IMR-90 (cell line): ENCODE measurements at regions not wholly inside any gene's neighbourhood (a gene's known extent, or its start where the extent isn't known, plus 50 kb on each side); places are given as distances from the start of the nearest gene placed in this dataset.

Experiments
- ATAC-seq: fragments of 200-7000 bp; cut with Tn5 transposase; 2 replicates; pipeline ENCODE4 v1.9.1; 2020; ENCODE audit warnings: low read depth, mild to moderate bottlenecking, moderate library complexity
- BruUV-seq: library from RNA; stranded (reverse); fragments of 400-500 nt; replicated peaks from 2 replicates; lab custom pipeline; 2021; lab: Mats Ljungman, UMichigan
- CTCF ChIA-PET: fragments of 300-600 bp; formaldehyde crosslinking; extraction: SDS; loops from one replicate; lab custom pipeline; 2021; ENCODE audit warnings: antibody characterized with exemption; lab: Yijun Ruan, JAX
- POLR2A ChIA-PET: fragments of 300-600 bp; sonication (Branson Sonifier 250); formaldehyde crosslinking; loops from one replicate; lab custom pipeline; 2022; ENCODE audit warnings: antibody characterized with exemption; ENCODE audit not compliant: unreplicated experiment; lab: Charles Lee
- DNase-seq: peaks from one replicate; pipeline ENCODE4 v3.0.0; 2013
- H2AFZ ChIP-seq: replicated peaks from 2 replicates; pipeline ENCODE3; 2013; ENCODE audit warnings: low read length, mild to moderate bottlenecking; ENCODE audit not compliant: poor library complexity
- H2AK5ac ChIP-seq: 2 replicates; pipeline ENCODE4 v1.6.1; 2013; ENCODE audit warnings: low read depth, low read length, inconsistent platforms
- H2AK9ac ChIP-seq: replicated peaks from 2 replicates; pipeline ENCODE3; 2013; ENCODE audit warnings: mild to moderate bottlenecking, low read depth, low read length, moderate library complexity; ENCODE audit not compliant: poor library complexity
- H2BK120ac ChIP-seq: 2 replicates; pipeline ENCODE4 v1.6.1; 2013; ENCODE audit warnings: low read depth, low read length, inconsistent platforms
- H2BK15ac ChIP-seq: 3 replicates; pipeline ENCODE4 v1.6.1; 2013; ENCODE audit warnings: low read depth, low read length, inconsistent platforms
- H2BK20ac ChIP-seq: 2 replicates; pipeline ENCODE4 v1.6.1; 2013; ENCODE audit warnings: low read depth, mild to moderate bottlenecking, inconsistent platforms, low read length, moderate library complexity
- H2BK5ac ChIP-seq: 2 replicates; pipeline ENCODE4 v1.6.1; 2013; ENCODE audit warnings: mild to moderate bottlenecking, low read depth, low read length, inconsistent platforms; ENCODE audit not compliant: poor library complexity, severe bottlenecking
- H3K14ac ChIP-seq: replicated peaks from 2 replicates; pipeline ENCODE4 v1.6.1; 2013; ENCODE audit warnings: low read depth, low read length, inconsistent platforms
- H3K18ac ChIP-seq: 2 replicates; pipeline ENCODE4 v1.6.1; 2013; ENCODE audit warnings: low read depth, low read length, control low read depth
- H3K23ac ChIP-seq: 2 replicates; pipeline ENCODE4 v1.6.1; 2013; ENCODE audit warnings: low read depth, low read length, inconsistent platforms
- H3K27ac ChIP-seq: 2 replicates; pipeline ENCODE4 v1.5.1; 2013; ENCODE audit warnings: mild to moderate bottlenecking, control low read depth, low read length; ENCODE audit not compliant: insufficient read depth
- H3K27me3 ChIP-seq: 2 replicates; pipeline ENCODE4 v1.6.1; 2013; ENCODE audit warnings: low read length; ENCODE audit not compliant: control insufficient read depth, insufficient read depth
- H3K36me3 ChIP-seq: 2 replicates; pipeline ENCODE4 v1.6.1; 2013; ENCODE audit warnings: low read length, mixed read lengths; ENCODE audit not compliant: control insufficient read depth, insufficient read depth
- H3K4ac ChIP-seq: 2 replicates; pipeline ENCODE4 v1.6.1; 2013; ENCODE audit warnings: low read depth, low read length, inconsistent platforms
- H3K4me1 ChIP-seq: 2 replicates; pipeline ENCODE4 v1.6.1; 2013; ENCODE audit warnings: low read length, mixed read lengths; ENCODE audit not compliant: control insufficient read depth, insufficient read depth
- H3K4me2 ChIP-seq: 2 replicates; pipeline ENCODE4 v1.6.1; 2013; ENCODE audit warnings: low read depth, mild to moderate bottlenecking, control low read depth, low read length, moderate library complexity
- H3K4me3 ChIP-seq: 2 replicates; pipeline ENCODE4 v1.5.1; 2013; ENCODE audit warnings: low read depth, mild to moderate bottlenecking, control low read depth, low read length, moderate library complexity; ENCODE audit not compliant: insufficient read depth
- H3K56ac ChIP-seq: 2 replicates; pipeline ENCODE4 v1.6.1; 2013; ENCODE audit warnings: low read length, inconsistent platforms; ENCODE audit not compliant: insufficient read depth; ENCODE audit errors: extremely low read depth
- H3K79me1 ChIP-seq, 2 experiments: 2 replicates each; pipeline ENCODE4 v1.6.1; 2013; ENCODE audit warnings: low read length in 2 of 2, inconsistent platforms in 1 of 2, low read depth in 1 of 2
- H3K9ac ChIP-seq: 2 replicates; pipeline ENCODE4 v1.6.1; 2013; ENCODE audit warnings: low read depth, low read length, control low read depth
- H3K9me1 ChIP-seq: 2 replicates; pipeline ENCODE4 v1.6.1; 2013; ENCODE audit warnings: low read length, inconsistent platforms; ENCODE audit not compliant: insufficient read depth
- H3K9me3 ChIP-seq: 2 replicates; pipeline ENCODE4 v1.6.1; 2013; ENCODE audit warnings: low read length; ENCODE audit not compliant: control insufficient read depth, insufficient read depth
- H4K20me1 ChIP-seq: 2 replicates; pipeline ENCODE4 v1.6.1; 2013; ENCODE audit warnings: low read length, inconsistent platforms; ENCODE audit not compliant: insufficient read depth
- H4K5ac ChIP-seq: 2 replicates; pipeline ENCODE4 v1.6.1; 2013; ENCODE audit warnings: mild to moderate bottlenecking, low read depth, low read length, control low read depth
- H4K8ac ChIP-seq, 2 experiments: 2 replicates each; pipeline ENCODE4 v1.6.1; 2013; ENCODE audit warnings: low read depth in 2 of 2, low read length in 2 of 2, control low read depth in 1 of 2, inconsistent platforms in 1 of 2
- H4K91ac ChIP-seq: 2 replicates; pipeline ENCODE4 v1.6.1; 2013; ENCODE audit warnings: low read depth, low read length, inconsistent platforms; ENCODE audit not compliant: insufficient read depth
- FOS ChIP-seq: fragments of 150-350 bp; IDR thresholded peaks from 2 replicates; pipeline ENCODE4 v1.6.1; 2016; ENCODE audit warnings: low read depth, low read length
- RFX5 ChIP-seq: IDR thresholded peaks from 2 replicates; pipeline ENCODE4 v1.8.0; 2012; ENCODE audit warnings: low read depth, mild to moderate bottlenecking, low read length, moderate library complexity
- USF2 ChIP-seq: fragments of 150-350 bp; IDR thresholded peaks from 2 replicates; pipeline ENCODE4 v1.6.1; 2017; ENCODE audit warnings: mild to moderate bottlenecking, antibody characterized with exemption, low read length, low read depth
- WGBS, 2 experiments: methylation state at CpG; one replicate each; pipeline versions ENCODE4 v1.1.5 to v1.1.7; 2013; ENCODE audit warnings: missing lambda C conversion rate in 2 of 2; ENCODE audit not compliant: insufficient read length in 1 of 2; ENCODE audit errors: extremely low coverage in 2 of 2; 5-methylcytosine and 5-hydroxymethylcytosine counted together
- dilution Hi-C: fragments of 300-500 bp; cut with HindIII; formaldehyde crosslinking; loops from one replicate; pipeline ENCODE4 v1.14.3; 2018; ENCODE audit warnings: low sequenced_read_pairs; ENCODE audit not compliant: unreplicated experiment
- in situ Hi-C: fragments of 300-500 bp; cut with MboI; formaldehyde crosslinking; loops from 3 replicates; pipeline ENCODE4 v1.14.3; 2019; ENCODE audit warnings: low sequenced_read_pairs, inconsistent platforms, mixed read lengths
- intact Hi-C: fragments of 100-400 bp; cut with micrococcal nuclease; formaldehyde crosslinking; loops from 2 replicates; pipeline ENCODE4 v1.10.0; 2022

GRCh38 chr13:106640515-106640914 lies 72.6 kb upstream of the ARGLU1 start:
- no peaks in the 10 kb centered on the region for H3K79me1 ChIP-seq
- H4K20me1 ChIP-seq = no peaks in the 10 kb centered on the region
- in situ Hi-C loops = no loop called here
- H4K91ac ChIP-seq = no peak overlapping the region
- H3K4me2 ChIP-seq = no peak overlapping the region
- no peak overlapping the region for H2AK5ac ChIP-seq
- H3K56ac ChIP-seq = no peak overlapping the region
- H3K4me3 ChIP-seq = no peak overlapping the region
- no TSS peak for BruUV-seq
- H3K9ac ChIP-seq = no peak overlapping the region
- H3K4ac ChIP-seq = no peak overlapping the region
- intact Hi-C loops = no loop called here
- no peak for TF ChIP-seq FOS
- TF ChIP-seq RFX5 = no peak
- no peak for TF ChIP-seq USF2
- no peaks in the 10 kb centered on the region for H3K36me3 ChIP-seq
- no peak overlapping the region for H3K23ac ChIP-seq
- H3K27ac ChIP-seq = no peak overlapping the region
- no peak overlapping the region for H3K14ac ChIP-seq
- dilution Hi-C loops = no loop called here
- H3K27me3 ChIP-seq = peaks cover 5% of the 10 kb centered on the region; the same call in 1 of the 2 replicates
- no peaks in the 10 kb centered on the region for H3K4me1 ChIP-seq
- H4K5ac ChIP-seq = no peak overlapping the region
- no peak overlapping the region for H4K8ac ChIP-seq
- no peak for ATAC-seq
- no peak overlapping the region for H3K18ac ChIP-seq
- H2AK9ac ChIP-seq = no peak overlapping the region
- DNase-seq = no peak
- H2AFZ ChIP-seq = no peak overlapping the region
- H2BK20ac ChIP-seq = no peak overlapping the region
- H3K9me1 ChIP-seq = no peaks in the 10 kb centered on the region
- ChIA-PET CTCF (interaction anchor here (1.1 kb wide), 1 partner anchor 11 kb away, joined by 3 read pairs; no protein-coding TSS in a partner anchor), POLR2A (no interaction called here)
- H2BK120ac ChIP-seq = no peak overlapping the region
- H2BK5ac ChIP-seq = no peak overlapping the region
- H2BK15ac ChIP-seq = no peak overlapping the region
- H3K9me3 ChIP-seq = no peaks in the 10 kb centered on the region
- no CpG with 5 or more reads among the region's 5 CpGs for WGBS, 2 experiments
